GM18868 (cell line): ENCODE measurements at regions not wholly inside any gene's neighbourhood (a gene's known extent, or its start where the extent isn't known, plus 50 kb on each side); places are given as distances from the start of the nearest gene placed in this dataset.
"Not testable (repeated sequence)": the region's sequence is repeated elsewhere in the genome, so short reads cannot be mapped to it uniquely, and the experiment has no call there.

Experiments
- ATAC-seq: cut with Tn5 transposase; IDR thresholded peaks from one replicate; pipeline ENCODE4 v1.9.1; 2021; ENCODE audit warnings: mild to moderate bottlenecking, moderate library complexity; ENCODE audit not compliant: unreplicated experiment

DNA sequence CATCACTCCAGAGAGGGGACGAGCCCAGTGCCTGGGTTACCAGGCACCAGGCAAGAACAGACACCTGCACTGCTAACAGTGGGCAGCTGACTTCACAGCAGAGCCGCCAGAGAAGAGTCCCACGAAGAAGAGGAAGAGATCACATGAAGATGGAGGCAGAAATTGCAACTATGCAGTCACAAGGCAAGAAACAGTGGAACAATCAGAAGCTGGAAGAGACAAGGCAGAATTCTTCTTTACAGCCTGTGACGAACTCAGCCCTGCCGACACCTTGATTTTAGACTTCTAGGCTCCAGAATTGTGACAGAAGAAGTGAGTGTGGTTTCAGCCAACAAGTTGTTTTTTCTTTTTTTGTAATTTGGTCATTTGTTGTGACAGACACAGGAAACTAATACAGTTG, 59.2 kb downstream of the IL12A start:
- no peak for ATAC-seq

DNA sequence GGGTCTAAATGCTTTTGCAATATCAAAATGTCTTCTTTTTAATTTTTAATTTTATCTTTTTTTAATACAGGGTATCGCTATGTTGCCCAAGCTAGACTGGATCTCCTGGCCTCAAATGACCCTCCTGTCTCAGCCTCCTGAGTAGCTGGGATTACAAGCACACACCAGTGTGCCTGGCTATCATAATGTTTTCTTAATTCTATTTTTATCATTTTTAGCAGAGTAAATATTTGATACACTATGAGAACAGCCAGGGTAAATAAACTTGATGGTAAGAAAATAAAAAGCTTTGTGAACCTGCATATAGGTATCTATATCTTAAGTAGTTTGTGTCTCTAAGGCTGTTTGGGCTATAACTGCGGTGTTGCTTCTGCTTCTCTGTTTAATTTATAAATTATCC, 60.4 kb downstream of the IL12A start:
- no peak for ATAC-seq

DNA sequence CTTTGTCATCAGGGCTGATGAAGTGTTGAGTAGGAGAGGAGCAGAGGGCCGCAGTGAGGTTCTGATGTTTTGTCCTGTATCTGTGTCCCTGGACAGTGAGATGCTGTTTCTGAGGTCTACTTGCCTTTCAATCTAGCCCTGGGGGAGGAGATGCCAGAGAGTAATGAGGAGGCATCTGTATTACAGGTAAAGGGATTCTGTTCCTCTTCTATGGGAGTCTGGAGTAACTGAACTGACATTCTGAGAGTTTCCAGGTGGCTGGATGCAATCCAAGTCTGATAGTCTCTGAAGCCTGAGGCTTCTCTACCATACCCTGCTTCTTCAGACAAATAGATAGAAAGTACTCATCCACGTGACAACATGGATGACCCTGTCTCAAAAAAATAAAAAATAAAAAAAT, 60.9 kb downstream of the IL12A start:
- ATAC-seq = no peak

DNA sequence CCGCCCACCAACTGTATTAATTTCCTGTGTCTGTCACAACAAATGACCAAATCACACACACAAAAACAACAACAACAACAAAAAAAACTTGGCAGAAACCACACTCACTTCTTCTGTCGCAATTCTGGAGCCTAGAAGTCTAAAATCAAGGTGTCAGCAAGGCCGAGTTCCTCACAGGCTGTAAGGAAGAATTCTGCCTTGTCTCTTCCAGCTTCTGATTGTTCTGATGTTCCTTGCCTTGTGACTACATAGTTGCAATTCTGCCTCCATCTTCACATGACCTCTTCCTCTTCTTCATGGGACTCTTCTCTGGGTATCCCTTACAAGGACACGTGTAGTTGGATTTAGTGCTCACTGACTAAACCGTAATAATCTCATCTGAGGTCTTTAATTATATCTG, 61.4 kb downstream of the IL12A start:
- ATAC-seq = no peak

DNA sequence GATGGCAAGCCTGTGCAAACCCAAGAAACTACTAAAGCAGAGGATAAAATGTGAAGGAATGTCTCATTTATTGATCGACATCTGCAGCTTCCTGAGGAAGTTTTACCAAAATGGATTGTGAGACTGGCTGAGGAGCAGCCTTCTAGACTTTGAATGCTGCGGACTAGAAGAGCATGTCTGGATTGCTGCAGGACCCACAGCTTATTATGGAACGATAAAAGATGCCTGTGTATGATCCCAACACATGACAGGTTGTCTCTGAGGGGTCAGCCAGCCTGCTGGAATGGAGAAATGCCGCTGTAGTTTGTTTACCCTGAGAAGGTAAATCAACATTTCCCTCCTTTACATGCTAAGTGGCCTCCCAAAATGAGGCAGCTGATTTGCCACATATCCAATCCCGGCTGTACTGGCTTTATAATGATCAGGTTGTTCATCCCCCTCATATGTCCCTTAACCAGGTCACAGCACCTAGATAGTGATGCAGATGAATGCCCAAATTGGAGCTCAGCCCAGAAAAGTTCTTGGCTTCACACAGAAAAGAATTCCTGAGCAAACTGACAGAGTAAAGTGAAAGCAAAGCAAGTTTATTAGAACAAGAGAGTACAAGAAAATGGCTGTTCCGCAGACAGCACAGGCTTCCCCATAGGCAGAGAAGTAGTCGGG, 63.9 kb downstream of the IL12A start:
- ATAC-seq = no peak

DNA sequence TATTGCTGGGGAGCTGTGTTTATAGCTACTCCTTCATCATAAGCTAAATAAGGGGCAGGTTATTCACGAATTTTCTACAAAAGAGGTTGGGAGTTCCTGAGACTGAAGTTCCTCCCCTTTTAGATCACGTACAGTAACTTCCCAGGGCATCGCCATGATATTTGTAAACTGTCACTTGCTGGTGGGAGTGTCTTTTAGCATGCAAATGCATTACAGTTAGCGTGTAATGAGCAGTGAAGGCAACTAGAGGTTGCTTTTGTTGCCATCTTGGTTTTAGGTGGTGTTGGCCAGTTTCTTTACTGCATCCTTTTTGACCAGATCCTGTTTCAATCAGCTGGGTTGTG, 64.4 kb downstream of the IL12A start:
- no peak for ATAC-seq

DNA sequence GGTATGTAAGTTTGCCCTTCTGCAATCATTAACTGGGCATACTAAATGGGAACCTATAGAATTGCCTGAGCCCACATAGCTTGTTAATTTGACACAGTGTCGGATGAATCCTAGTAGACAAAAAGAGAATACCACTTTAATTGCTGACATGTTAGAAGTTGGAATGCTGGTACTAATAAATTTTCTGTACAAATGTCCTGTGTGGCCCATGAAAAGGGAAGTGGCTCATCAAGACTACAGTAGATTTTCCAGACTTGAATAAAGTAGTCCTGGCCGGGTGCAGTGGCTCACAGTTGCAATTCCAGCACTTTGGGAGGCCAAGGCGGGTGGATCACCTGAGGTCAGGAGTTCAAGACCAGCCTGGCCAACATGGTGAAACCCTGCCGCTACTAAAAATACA, 66.2 kb downstream of the IL12A start:
- not testable (repeated sequence) for ATAC-seq

DNA sequence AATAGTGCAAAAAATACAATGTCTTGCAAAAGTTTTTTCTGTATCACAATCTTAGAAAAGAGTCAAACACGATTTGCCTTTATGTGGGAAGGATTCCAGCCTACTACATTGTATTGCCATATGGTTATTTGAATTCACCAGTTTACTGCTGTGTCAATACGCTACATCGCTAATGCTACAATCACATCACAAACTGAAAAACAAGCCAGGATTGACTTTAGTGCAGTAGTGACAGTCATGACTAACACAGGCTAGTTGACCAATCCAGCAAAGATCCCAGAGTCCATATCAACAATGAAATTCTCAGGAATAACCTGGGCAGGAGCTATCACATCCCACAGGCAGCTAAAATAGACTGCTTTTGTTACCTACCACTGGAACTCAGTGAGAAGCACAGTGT, 67.0 kb downstream of the IL12A start:
- no peak for ATAC-seq

DNA sequence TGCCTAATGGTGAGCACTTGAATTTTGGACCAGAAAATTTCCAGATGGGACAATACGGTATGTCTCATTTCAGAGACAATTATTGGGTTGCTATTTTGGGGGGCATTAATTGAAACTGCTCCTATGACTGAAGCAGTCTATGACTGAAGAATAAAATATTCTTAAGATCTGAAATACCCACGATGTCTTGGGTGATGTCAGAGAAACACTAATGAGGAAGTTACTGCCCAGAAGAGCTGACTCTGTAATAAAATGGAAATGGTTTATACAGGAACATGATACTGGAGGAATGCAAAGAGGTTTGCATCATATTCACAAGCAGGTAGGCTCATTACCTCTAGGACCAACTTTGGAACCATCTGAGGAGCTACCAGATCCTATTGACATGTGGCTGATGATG, 68.7 kb downstream of the IL12A start:
- no peak for ATAC-seq

DNA sequence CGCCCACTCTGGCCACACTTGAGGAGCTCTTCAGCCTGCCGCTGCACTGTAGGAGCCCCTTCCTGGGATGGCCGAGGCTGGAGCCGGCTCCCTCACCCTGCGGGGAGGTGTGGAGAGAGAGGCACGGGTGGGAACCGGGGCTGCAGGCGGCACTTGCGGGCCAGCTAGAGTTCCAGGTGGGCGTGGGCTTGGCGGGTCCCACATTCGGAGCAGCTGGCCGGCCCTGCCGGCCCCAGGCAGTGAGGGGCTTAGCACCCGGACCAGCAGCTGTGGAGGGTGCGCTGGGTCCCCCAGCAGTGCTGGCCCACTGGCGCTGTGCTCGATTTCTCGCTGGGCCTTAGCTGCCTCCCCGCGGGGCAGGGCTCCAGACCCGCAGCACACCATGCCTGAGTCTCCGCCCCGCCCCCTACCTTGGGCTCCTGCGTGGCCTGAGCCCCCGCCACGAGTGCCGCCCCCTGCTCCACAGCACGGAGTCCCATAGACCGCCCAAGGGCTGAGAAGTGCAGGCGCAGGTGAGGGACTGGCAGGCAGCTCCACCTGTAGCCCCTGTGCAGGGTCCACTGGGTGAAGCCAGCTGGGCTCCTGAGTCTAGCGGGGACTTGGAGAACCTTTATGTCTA, 71.9 kb downstream of the IL12A start:
- no peak for ATAC-seq

DNA sequence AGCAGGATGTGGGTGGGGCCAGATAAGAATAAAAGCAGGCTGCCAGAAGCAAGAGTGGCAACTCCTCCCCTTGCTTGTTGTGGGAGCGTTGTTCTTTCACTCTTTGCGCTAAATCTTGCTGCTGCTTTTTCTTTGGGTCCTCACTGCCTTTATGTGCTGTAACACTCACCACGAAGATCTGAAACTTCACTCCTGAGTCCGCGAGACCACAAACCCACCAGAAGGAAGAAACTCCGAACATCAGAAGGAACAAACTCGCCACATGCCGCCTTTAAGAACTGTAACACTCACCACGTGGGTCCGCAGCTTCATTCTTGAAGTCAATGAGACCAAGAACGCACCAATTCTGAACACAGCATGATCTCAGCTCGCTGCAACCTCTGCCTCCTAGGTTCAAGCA, 72.9 kb downstream of the IL12A start:
- no peak for ATAC-seq

DNA sequence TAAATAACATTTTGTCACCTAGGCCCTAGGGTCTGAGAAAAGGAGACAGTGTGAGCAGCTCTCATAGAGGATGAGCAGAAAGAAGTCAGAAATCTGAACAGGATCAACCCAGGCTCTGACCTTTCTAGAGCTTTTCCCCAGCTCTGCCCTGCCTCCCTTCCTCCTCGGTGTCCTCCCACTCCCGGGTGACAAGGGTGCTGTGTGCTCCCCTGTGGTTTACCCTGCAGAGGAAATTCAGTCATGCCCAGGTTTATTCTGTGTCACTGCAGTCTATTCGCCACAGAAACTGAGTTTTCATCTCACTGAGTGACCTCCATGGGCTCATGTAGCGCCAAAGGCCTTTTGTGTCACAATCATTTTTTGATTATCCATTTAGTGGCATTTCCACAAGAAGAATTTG, 76.6 kb downstream of the IL12A start:
- ATAC-seq = no peak

DNA sequence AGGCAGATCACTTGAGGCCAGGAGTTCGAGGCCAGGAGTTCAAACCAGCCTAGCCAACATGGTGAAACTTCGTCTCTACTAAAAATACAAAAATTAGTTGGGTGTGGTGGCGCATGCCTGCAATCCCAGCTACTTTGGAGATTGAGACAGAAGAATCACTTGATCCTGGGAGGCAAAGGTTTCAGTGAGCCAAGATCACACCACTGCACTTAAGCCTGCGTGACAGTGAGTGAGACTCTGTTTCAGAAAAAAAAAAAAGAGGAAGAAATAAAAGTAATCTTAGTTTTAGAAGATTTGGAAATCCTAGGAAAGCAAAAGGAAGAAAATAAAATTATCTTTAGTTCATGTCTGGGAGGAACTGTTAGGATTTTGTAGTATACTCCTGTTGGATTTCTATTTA, 77.2 kb downstream of the IL12A start:
- ATAC-seq = no peak

DNA sequence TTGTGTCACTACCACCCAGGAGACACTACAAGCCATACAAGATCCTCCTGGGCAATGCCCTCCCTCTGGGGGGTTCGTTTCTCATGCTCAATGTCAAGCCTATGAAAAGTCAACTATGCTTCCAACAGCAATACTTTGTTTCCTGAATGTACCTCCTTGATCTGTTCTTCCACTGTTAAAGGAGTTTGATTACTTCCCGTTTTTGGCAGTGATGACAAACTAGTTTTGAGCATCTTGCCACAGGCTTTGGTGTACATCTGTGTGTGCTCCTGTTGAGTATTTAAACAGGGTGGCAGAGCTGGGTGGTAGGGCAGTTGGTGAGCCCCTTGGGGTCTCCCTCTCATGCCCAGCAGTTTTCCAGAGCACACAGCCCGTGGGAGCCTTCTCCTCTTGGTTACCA, 81.4 kb downstream of the IL12A start:
- no peak for ATAC-seq

DNA sequence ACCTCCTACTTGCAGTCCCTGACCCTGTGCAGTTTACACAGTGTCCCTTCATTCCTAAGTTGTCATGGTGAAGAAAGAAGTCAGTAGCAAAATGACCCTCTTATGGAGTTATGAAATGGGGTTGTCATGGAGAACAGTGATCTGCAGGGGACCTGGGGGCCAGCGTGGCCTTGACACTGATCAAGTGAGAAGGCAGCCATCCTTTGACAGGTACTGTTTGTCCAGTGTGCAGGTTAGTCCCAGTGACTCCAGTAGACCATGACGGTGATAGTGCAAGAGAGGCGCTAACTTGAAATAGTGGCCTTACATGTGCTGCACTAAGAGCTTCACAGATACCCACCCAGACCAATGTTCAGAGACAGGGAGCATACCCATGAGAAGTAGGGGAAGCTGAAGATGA, 87.9 kb downstream of the IL12A start:
- no peak for ATAC-seq

DNA sequence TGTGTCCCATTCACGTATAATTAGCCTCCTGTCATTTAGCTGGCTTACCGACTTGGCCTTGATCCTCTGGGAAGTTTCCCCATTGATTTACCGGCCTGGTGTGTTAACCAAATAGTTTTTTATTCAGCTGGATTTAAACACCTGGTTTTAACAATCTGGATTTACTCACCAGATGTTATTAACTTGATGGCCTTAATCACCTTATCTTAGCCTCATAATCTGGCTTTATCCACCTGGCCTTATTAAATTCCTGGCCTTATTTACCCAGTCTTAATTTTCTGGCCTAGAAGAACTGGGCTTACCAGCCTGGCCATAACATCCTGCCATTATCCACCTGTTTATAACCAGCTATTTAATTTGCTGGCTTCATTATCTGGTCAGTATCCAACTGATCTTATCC, 89.9 kb downstream of the IL12A start:
- no peak for ATAC-seq

DNA sequence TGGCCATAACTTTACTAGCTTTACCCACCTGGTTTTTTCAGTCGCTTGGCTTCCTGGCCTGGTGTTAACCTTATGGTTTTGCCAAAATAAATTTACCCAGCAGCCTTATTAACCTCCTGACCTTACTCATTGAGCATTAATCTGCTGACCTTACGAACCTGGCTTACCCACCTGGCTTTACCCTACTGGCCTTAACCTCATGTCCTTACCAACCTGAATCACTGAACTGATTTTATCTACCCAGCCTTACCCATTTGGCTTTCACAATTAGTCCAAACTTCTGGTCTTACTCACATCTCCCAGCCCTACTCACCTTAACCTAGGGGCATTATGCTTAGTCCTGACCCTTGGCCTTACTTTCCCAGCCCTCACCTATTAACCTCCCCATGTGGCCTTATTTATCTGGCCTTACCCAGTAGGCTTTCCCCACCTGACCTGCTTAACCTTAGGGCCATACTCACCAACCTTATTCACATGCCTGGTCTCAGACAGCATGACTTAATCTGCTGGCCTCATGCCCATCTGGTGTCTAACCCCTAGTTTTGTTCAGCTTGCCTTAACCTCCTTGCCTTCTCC, 93.4 kb downstream of the IL12A start:
- ATAC-seq = no peak

DNA sequence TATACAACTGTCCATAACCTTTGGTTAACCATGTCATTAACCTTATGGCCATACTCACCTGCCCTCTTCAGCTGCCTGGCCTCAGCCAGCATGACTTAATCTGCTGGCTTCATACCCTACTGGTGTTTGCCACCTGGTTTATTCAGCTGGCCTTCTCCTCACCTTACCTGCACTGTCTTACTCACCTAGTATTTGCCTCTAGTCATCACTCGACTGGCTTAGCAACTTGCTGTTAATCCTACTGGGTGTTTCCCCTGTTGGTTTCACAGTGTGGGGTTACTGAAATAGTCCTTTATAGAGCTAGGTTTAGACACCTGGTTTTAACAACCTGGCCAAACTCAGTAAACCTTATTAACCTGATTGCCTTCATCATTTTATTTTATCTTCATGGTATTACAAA, 96.4 kb downstream of the IL12A start:
- ATAC-seq = no peak

DNA sequence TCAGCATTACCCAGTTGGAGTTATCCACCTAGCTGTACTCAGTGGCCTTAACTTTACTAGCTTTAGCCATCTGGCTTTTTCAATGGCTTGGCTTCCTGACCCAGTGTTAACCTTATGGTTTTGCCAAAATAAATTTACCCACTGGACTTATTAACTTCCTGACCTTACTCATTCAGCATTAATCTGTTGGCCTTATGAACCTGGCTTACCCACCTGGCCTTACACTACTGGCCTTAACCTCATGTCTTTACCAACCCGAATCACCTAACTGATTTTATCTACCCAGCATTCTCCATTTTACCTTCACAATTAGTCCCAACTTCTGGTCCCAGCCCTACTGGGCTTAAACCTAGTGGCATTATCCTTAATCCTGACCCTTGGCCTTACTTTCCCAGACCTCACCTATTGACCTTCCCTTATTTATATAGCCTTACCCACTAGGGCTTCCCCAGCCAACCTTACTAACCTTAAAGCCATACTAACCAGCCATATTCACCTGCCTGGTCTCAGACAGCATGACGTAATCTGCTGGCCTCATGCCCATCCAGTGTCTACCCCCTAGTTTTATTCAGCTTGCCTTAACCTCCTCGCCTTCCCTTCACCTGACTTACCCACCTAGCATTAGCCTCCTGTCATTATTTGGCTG, 100.0 kb downstream of the IL12A start:
- ATAC-seq = no peak

DNA sequence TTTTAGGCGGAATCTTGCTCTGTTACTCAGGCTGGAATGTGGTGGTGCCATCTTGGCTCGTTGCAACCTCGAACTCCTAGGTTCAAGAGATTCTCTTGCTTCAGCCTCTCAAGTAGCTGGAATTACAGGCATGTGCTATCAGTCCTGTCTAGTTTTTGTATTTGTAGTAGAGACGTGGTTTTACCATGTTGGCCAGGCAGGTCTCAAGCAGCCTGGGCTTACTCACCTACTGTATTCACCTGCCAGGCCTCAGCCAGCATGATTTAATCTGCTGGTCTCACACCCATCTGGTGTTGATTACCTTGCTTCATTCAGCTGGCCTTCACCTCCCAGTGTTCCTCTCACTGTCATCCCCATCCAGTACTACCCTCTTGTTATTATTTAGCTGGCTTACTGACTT, 102.0 kb downstream of the IL12A start:
- no peak for ATAC-seq

DNA sequence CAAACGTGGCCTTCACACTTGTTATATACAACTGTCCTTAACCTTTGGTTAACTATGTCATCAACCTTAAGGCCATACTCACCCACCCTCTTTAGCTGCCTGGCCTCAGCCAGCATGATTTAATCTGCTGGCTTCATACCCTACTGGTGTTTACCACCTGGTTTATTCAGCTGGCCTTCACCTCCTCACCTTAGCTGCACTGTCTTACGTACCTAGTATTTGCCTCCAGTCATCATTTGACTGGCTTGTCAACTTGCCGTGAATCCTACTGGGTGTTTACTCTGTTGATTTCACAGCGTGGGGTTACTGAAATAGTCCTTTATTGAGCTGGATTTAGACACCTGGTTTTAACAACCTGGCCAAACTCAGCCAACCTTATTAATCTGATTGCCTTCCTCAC, 102.8 kb downstream of the IL12A start:
- ATAC-seq = no peak

DNA sequence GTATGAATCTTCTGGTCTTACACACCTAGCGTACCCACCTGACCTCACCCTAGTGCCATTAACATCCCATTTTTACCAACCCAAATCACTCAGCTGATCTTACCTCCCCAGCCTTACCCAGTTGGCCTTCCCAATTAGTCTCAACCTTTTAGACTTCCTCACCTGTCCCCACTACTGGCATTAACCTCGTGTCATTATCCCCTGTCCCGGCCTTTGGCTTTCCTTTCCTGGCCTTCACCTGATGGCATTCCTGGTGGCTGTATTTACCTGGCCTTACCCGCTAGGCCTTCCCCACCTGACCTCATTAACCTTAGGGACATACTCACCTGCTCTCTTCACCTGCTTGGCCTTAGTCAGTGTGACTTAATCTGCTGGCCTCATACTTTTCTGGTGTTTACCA, 104.1 kb downstream of the IL12A start:
- no peak for ATAC-seq
